Tibial artery (tissue), 4 donors: ENCODE measurements at regions not wholly inside any gene's neighbourhood (a gene's known extent, or its start where the extent isn't known, plus 50 kb on each side); places are given as distances from the start of the nearest gene placed in this dataset.

Experiments
- DNase-seq, 2 donors: peaks; one replicate each; pipeline ENCODE4 v3.0.0-alpha.2; 2019
- H3K27ac ChIP-seq, 2 donors: fragments of 200-600 bp; sonication (generic) in 1 of 2; 1 replicate in 1 of 2; 2 replicates in 1 of 2; pipeline ENCODE4 v1.5.1; 2018 to 2019; ENCODE audit warnings: mild to moderate bottlenecking in 1 of 2
- H3K27me3 ChIP-seq, 2 donors: fragments of 200-600 bp; sonication (generic) in 1 of 2; one replicate each; pipeline versions ENCODE4 v1.5.1 to v1.6.0; 2016 to 2019
- H3K36me3 ChIP-seq, 3 donors: fragments of 200-600 bp; sonication (generic) in 2 of 3; one replicate each; pipeline ENCODE4 v1.5.1; 2016 to 2019; ENCODE audit warnings: mild to moderate bottlenecking in 2 of 3
- H3K4me1 ChIP-seq, 4 donors: fragments of 200-600 bp; sonication (generic) in 2 of 4; 1 replicate in 3 of 4; 2 replicates in 1 of 4; pipeline ENCODE4 v1.5.1; 2016 to 2019
- H3K4me3 ChIP-seq, 2 donors: fragments of 200-600 bp; sonication (generic) in 1 of 2; 1 replicate in 1 of 2; 2 replicates in 1 of 2; pipeline ENCODE4 v1.5.1; 2018 to 2019; ENCODE audit warnings: mild to moderate bottlenecking in 2 of 2
- H3K9me3 ChIP-seq, 3 donors: fragments of 200-600 bp; sonication (generic) in 1 of 3; one replicate each; pipeline ENCODE4 v1.5.1; 2016 to 2019
- CTCF ChIP-seq, 2 experiments: fragments of 200-600 bp in 1 of 2; fragments of 450-650 bp in 1 of 2; IDR thresholded peaks; one replicate each; pipeline ENCODE4 v1.5.1; 2017 to 2019; ENCODE audit warnings: antibody characterized with exemption in 2 of 2, mild to moderate bottlenecking in 1 of 2, moderate library complexity in 1 of 2
- intact Hi-C: fragments of 100-400 bp; cut with DNase I; formaldehyde crosslinking; loops from one replicate; pipeline ENCODE4 v1.15.0; 2023; ENCODE audit warnings: low total_unique reads

GRCh38 chrX:155673338-155673737 is 60.6 kb upstream of the TMLHE start:
- no peaks in the 10 kb centered on the region for H3K9me3 ChIP-seq
- no peaks in the 10 kb centered on the region for H3K36me3 ChIP-seq
- DNase-seq, result no peak
- no peak for TF ChIP-seq CTCF (IDR thresholded peaks at IDR 0.05)
- no peaks in the 10 kb centered on the region for H3K4me1 ChIP-seq
- H3K27me3 ChIP-seq, result no peaks in the 10 kb centered on the region
- no peak overlapping the region for H3K27ac ChIP-seq
- no peak overlapping the region for H3K4me3 ChIP-seq
- intact Hi-C loops, result no loop called here

GRCh38 chrX:155666741-155667140 is 54.0 kb upstream of the TMLHE start:
- Histone ChIP-seq H3K27ac (no peak overlapping the region), H3K27me3 (no peaks in the 10 kb centered on the region), H3K4me3 (no peak overlapping the region), H3K36me3 (no peaks in the 10 kb centered on the region), H3K9me3 (peaks cover 0 to 6% (median 2%) of the 10 kb centered on the region in 3 donors), H3K4me1 (no peaks in the 10 kb centered on the region)
- no peak for TF ChIP-seq CTCF (IDR thresholded peaks at IDR 0.05)
- DNase-seq, result no peak
- intact Hi-C loops, result no loop called here
